Dedifferentiated amniotic fluid mesenchymal stem cell (primary cell): ENCODE measurements at regions not wholly inside any gene's neighbourhood (a gene's known extent, or its start where the extent isn't known, plus 50 kb on each side); places are given as distances from the start of the nearest gene placed in this dataset.

Source experiments
- DNase-seq: peaks from one replicate; pipeline ENCODE4 v3.0.0-alpha.2; 2016; ENCODE audit errors: extremely low spot score

DNA sequence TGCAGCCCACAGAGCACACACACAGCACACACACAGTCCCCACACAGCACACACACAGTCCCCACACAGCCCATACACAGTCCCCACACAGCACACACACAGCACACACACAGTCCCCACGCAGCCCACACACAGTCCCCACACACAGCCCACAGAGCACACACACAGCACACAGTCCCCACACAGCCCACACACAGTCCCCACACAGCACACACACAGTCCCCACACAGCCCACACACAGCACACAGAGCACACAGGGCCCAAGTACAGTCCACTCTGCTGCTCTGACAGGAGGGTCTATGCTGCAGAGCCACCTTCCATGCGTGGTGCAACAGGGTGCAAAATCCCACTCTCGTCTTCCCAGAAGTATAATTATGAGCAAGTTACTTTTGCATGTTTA, 240.5 kb upstream of the SALL3 start:
- DNase-seq = no peak

GRCh38 chr18:78739882-78740677, 239.5 kb upstream of the SALL3 start:
- no peak for DNase-seq

GRCh38 chr18:78740876-78741275, 238.7 kb upstream of the SALL3 start:
- DNase-seq = no peak

DNA sequence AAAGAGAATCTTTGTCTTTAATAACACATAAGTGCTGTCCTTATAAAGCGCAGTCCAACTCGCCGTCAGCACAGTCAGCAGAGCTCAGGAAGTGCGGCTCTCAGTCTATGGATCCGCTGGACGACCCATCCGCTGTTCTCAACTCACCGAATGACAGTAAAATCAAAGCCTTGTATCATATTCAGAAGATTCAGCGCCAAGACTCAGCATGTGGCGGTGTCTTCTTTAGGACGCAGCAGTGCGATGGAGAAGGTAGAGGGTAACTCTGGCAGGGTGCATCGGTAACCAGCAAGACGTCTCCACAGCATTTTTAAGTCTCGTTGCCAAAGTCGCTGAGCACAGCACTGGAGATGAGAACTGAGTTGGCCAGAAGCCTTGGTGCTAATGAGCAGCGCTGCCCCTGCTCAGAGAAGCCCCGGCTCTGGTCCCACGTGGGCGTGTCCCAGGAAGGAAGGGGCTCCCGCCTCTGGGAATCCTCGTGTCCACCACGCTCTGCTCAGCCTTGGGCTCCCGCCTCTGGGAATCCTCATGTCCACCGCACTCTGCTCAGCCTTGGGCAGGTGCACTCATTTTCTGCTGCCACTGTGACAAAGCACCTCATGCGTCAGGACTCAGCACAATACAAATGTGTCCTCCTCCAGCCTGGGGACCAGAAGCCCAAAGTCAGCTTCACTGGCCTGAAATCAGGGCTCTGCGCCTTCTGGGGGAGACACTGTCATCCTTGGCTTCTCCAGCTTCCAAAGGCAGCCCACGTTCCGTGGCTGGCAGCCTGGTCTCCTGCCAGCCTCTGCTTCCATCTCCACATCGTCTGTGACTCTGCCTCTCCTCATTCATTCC, 238.0 kb upstream of the SALL3 start:
- DNase-seq = no peak

DNA sequence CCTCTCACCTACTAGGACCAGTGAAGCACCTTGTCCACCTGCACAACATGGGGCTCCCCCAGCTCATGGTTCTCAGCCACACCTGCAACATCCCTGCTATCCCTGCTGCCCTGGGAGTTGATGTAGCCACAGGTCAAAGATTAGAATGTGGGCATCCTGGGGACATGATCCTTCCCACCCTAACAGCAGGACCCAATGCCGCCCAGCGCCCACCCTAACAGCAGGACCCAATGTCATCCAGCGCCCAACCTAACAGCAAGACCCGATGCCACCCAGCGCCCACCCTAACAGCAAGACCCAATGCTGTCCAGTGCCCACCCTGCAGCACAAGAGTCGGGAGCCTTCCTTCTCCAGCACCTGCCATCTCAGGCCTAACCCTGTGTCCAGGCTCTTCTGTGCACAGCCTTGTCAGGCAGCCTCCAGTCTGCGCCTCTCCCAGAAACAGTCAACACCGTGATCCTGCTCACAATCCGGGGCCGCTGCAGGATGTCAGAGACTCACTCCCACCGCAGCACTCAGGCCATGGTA, 237.3 kb upstream of the SALL3 start:
- no peak for DNase-seq

GRCh38 chr18:78743078-78743477, 236.5 kb upstream of the SALL3 start:
- no peak for DNase-seq

DNA sequence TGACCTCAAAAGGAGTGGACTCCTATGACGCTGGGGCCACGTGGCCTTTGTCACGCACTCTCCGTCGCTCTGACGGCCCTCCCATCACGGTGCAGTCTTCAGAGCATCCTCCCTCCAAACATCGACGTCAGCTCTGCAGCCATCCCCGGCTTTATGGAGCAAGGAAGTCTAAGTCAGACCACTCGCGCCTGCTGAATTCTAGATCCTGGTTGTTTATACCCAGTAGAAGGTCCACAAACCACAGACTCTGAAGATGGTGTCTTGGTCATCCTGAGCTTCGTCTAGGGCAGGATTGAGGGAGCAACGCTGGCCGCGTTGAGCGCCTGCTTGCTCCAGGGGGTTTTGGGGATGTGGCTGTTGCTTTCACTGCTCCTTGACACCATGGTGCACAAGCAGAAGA, 228.0 kb upstream of the SALL3 start:
- no peak for DNase-seq

DNA sequence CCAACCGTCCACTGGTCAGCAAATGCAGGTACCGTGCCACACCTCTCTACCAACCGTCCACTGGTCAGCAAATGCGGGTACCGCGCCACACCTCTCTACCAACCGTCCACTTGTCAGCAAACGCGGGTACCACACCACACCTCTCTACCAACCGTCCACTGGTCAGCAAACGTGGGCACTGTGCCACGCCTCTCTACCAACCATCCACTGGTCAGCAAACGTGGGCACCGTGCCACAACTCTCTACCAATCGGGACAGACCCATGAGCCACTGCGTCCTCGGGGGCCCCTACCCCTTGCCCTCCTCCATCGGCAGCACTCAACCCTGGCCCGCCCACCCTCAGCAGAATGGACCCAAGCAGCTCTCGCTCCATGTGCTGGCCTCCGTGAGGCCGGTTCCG, 226.4 kb upstream of the SALL3 start:
- DNase-seq = no peak

- DNase-seq = no peak
These were observed 225.1 kb upstream of the SALL3 start for GRCh38 chr18:78754311-78755043.

- no peak for DNase-seq
These were observed 222.6 kb upstream of the SALL3 start for GRCh38 chr18:78757014-78757413.

GRCh38 chr18:78758496-78758895, 221.1 kb upstream of the SALL3 start:
- no peak for DNase-seq

- no peak for DNase-seq
These were observed 216.9 kb upstream of the SALL3 start for GRCh38 chr18:78762753-78763152.

DNA sequence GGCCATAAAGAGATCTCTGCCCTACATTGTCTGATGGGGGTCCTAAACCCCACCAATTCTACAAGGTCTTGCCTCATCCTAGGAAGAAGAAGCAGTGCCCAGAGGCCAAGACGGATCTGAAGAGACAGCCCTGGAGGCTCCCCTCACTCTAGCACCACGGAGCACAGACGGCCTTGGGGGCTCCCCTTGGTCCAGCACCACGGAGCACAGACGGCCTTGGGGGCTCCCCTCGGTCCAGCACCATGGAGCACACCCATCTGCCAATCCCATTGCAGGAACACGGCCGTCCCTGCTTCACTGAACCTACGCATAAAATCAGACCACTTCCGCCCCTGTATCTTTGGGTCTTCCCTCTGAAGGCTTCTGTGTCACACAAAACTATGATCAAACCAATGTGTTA, 215.1 kb upstream of the SALL3 start:
- DNase-seq = no peak

DNA sequence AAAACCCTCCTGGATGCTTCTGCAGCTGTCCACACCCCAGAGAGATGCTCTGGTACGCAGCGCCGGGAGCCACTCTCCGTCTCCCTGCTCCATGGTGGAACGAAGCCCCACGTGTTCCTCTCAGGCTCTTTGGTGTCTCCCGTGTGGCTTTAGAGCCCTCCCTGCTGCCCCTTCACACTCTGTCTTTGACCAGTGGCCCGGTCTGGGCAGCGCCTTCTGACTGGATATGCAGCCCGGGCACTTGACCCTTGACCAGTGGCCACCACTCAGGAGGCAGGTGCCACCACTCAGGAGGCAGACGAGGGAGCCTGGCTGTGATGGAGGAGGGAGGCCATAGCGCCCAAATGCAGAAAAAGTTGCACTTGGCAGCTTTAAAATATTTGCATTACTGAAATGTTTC, 214.5 kb upstream of the SALL3 start:
- DNase-seq = no peak

- DNase-seq = no peak
These were observed 213.9 kb upstream of the SALL3 start for GRCh38 chr18:78765637-78766281.

- DNase-seq = no peak
These were observed 212.7 kb upstream of the SALL3 start for GRCh38 chr18:78766651-78767533.

- no peak for DNase-seq
These were observed 212.0 kb upstream of the SALL3 start for GRCh38 chr18:78767648-78768071.

DNA sequence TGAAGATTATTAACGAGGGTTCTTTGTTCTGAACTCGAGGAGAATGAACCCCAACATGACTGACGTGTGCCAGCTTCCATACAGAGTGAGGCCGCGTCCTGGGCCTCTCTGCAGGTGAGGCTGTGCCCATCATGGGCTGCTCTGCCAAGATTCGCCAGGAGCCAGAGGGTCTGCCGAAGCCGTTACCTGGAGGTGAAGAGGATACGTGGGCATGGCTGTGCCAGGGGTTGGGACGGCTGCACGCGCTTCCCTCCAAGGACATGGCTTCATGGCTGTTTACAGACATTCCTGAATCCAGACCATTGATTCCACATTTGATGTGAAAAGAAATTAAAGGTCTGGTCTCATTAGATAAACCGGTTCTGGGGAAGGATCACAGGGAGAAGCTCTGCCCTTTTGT, 211.4 kb upstream of the SALL3 start:
- DNase-seq = no peak

DNA sequence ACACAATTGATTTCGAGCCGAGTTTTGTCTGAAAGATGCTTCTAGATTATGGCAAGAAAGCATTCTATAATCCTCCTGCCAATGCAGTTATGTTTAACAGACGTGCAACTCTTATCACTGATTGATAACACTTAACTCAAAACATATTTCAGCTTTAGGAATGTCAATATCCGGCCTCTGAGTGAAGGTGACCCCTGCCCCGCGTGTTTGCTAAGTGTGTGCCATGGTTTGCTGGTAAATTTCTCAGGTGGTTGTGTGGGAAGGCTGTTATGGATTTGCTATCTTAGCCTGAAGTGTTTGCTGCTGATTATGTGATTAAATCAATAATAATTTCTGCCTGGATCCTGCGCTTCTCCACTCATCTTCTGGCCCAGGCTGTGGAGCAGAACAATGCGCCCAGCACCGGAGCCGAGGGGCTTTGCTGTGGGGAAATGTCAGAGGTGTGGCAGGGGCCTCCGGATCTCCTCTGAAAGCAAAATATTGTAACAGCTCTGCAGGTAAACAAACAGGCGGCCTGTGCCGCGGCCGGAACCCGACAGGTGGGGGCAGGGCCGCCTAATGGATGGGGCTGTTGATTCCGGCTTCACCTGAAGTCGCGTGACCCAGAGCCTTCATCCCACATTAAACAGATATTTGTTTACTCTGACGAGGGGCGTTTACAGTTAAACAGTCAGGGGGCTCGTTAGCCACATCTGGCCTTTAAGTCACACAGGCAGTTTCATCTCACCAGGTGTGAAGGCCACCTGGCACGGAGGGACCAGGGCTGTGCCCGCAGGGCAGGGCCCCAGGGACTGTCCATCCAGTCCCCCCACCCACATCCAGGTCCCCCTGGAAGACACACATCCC, 210.7 kb upstream of the SALL3 start:
- DNase-seq = no peak
